Transverse colon (tissue), 4 donors: ENCODE measurements at regions not wholly inside any gene's neighbourhood (a gene's known extent, or its start where the extent isn't known, plus 50 kb on each side); places are given as distances from the start of the nearest gene placed in this dataset.
A peak's percentile ranks its signal among the peaks of the same experiment; 100 is the strongest.

Experiments used
- DNase-seq: peaks from one replicate; pipeline ENCODE4 v3.0.0-alpha.2; 2019
- H3K27ac ChIP-seq, 4 donors: fragments of 200-600 bp; sonication (generic); 2 replicates each; pipeline ENCODE4 v1.5.1; 2016 to 2018; ENCODE audit warnings: inconsistent platforms in 4 of 4
- H3K27me3 ChIP-seq: fragments of 200-600 bp; sonication (generic); 2 replicates; pipeline ENCODE4 v1.5.1; 2017; ENCODE audit warnings: inconsistent platforms
- H3K36me3 ChIP-seq, 4 donors: fragments of 200-600 bp; sonication (generic); 2 replicates each; pipeline ENCODE4 v1.5.1; 2017 to 2019; ENCODE audit warnings: inconsistent platforms in 4 of 4
- H3K4me1 ChIP-seq, 4 donors: fragments of 200-600 bp; sonication (generic); 2 replicates each; pipeline ENCODE4 v1.5.1; 2017 to 2020; ENCODE audit warnings: inconsistent platforms in 4 of 4
- H3K4me3 ChIP-seq, 4 donors: fragments of 200-600 bp; sonication (generic); 1 replicate in 1 of 4; 2 replicates in 3 of 4; pipeline versions ENCODE4 v1.5.1 to v1.6.1; 2017 to 2019; ENCODE audit warnings: inconsistent platforms in 4 of 4
- H3K9me3 ChIP-seq, 2 donors: fragments of 200-600 bp; sonication (generic); 2 replicates each; pipeline ENCODE4 v1.5.1; 2017 to 2019; ENCODE audit warnings: inconsistent platforms in 2 of 2
- CTCF ChIP-seq, 5 experiments: fragments of 200-600 bp in 3 of 5; fragments of 450-650 bp in 2 of 5; sonication (generic) in 3 of 5; IDR thresholded peaks; 1 replicate in 2 of 5; 2 replicates in 3 of 5; pipeline ENCODE4 v1.5.1; 2016 to 2017; ENCODE audit warnings: antibody characterized with exemption in 5 of 5, inconsistent platforms in 3 of 5, mild to moderate bottlenecking in 2 of 5, moderate library complexity in 1 of 5
- EP300 ChIP-seq: sonication (generic); formaldehyde crosslinking; IDR thresholded peaks from one replicate; pipeline ENCODE4 v1.6.1; 2017; ENCODE audit warnings: antibody characterized with exemption, low read depth
- POLR2A ChIP-seq: fragments of 450-650 bp; IDR thresholded peaks from one replicate; pipeline ENCODE4 v1.6.1; 2016; ENCODE audit warnings: antibody characterized with exemption, mild to moderate bottlenecking, moderate library complexity
- POLR2AphosphoS5 ChIP-seq, 3 donors: sonication (generic); formaldehyde crosslinking; IDR thresholded peaks; one replicate each; pipeline ENCODE4 v1.6.1; 2016; ENCODE audit warnings: antibody characterized with exemption in 3 of 3
- WGBS, 2 donors: methylation state at CpG; one replicate each; pipeline ENCODE4 v1.1.5; 2018; ENCODE audit warnings: low coverage in 1 of 2; 5-methylcytosine and 5-hydroxymethylcytosine counted together
- in situ Hi-C, 4 donors: fragments of 200-750 bp; cut with MboI; loops; one replicate each; pipeline versions ENCODE4 v1.15.0 to v1.15.1; 2017; ENCODE audit warnings: low sequenced_read_pairs in 3 of 4, low pct_ligation_motif_present in 1 of 4, low pct_unique_long_range_greater_than_20kb in 1 of 4
- intact Hi-C: fragments of 100-400 bp; cut with DNase I; formaldehyde crosslinking; loops from one replicate; pipeline ENCODE4 v1.15.1; 2023; ENCODE audit warnings: low total_unique reads

DNA sequence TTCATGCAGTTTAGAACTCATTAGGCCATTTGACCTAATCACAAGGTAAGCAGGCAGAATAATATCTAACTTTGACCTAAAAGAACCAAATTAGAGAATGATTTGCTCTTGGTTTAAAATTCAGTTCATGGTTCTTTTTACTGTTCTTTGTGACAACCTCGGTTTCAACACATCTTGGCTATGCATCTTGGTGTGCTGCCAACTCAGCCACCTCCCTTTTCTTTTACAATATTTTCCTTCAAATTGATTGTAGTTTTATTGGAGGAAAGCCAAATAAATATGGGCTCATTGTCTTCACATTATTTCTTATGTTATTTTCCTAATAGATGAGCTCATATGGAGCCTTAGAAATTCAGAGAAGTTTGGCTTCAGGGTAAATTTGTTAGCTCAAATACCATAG is 338.3 kb downstream of the SIPA1L2 start:
- Histone ChIP-seq H3K9me3 (no peaks in the 10 kb centered on the region), H3K4me1 (peaks cover 0 to 17% (median 10%) of the 10 kb centered on the region in 4 donors), H3K36me3 (no peaks in the 10 kb centered on the region), H3K27me3 (no peaks in the 10 kb centered on the region), H3K4me3 (no peak overlapping the region), H3K27ac (peak overlapping the region in 2 of 4 donors; percentile 4 to 39)
- DNase-seq: peak; percentile 68
- intact Hi-C loops: no loop called here
- TF ChIP-seq POLR2AphosphoS5 (IDR thresholded peaks at IDR 0.05): no peak
- 33 to 41% methylated on average over 1 of the region's 1 CpG for WGBS, 2 donors
- in situ Hi-C loops: no loop called here

- Histone ChIP-seq H3K27ac (peak overlapping the region in 2 of 4 donors; percentile 4 to 39), H3K27me3 (no peaks in the 10 kb centered on the region), H3K4me3 (no peak overlapping the region), H3K4me1 (peaks cover 0 to 17% (median 10%) of the 10 kb centered on the region in 4 donors), H3K9me3 (no peaks in the 10 kb centered on the region), H3K36me3 (no peaks in the 10 kb centered on the region)
- 43 to 58% methylated on average over 4 of the region's 4 CpGs for WGBS, 2 donors
- intact Hi-C loops: no loop called here
- TF ChIP-seq CTCF (IDR thresholded peaks at IDR 0.05): no peak
- TF ChIP-seq EP300: no peak
- no peak for TF ChIP-seq POLR2AphosphoS5 (IDR thresholded peaks at IDR 0.05)
- TF ChIP-seq POLR2A: no peak
- in situ Hi-C loops: no loop called here
- DNase-seq: no peak
These were observed 338.7 kb downstream of the SIPA1L2 start for GRCh38 chr1:232291261-232291660.

DNA sequence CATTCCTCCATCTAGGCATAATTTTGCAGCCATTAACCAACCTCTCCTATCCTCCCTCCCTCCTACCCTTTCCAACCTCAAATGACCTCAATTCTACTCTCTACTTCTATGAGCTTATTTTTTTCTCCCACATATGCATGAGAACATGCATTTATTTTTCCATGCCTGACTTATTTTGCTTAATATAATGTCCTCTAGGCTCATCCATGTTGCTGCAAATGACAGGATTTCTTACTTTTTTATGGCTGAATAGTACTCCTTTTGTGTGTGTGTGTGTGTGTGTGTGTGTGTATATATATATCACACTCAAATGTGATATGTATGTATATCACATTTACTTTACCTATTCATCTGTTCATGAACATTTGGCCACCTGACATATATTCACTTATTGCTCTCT is 339.4 kb downstream of the SIPA1L2 start:
- H3K4me1 ChIP-seq: peaks cover 0 to 17% (median 10%) of the 10 kb centered on the region in 4 donors
- H3K36me3 ChIP-seq: no peaks in the 10 kb centered on the region
- in situ Hi-C loops: no loop called here
- no peaks in the 10 kb centered on the region for H3K9me3 ChIP-seq
- intact Hi-C loops: no loop called here
- no peak for DNase-seq
- TF ChIP-seq POLR2AphosphoS5 (IDR thresholded peaks at IDR 0.05) (no peak), EP300 (no peak), POLR2A (no peak), CTCF (IDR thresholded peaks at IDR 0.05) (no peak)
- no peak overlapping the region for H3K27ac ChIP-seq
- H3K27me3 ChIP-seq: no peaks in the 10 kb centered on the region
- no peak overlapping the region for H3K4me3 ChIP-seq

DNA sequence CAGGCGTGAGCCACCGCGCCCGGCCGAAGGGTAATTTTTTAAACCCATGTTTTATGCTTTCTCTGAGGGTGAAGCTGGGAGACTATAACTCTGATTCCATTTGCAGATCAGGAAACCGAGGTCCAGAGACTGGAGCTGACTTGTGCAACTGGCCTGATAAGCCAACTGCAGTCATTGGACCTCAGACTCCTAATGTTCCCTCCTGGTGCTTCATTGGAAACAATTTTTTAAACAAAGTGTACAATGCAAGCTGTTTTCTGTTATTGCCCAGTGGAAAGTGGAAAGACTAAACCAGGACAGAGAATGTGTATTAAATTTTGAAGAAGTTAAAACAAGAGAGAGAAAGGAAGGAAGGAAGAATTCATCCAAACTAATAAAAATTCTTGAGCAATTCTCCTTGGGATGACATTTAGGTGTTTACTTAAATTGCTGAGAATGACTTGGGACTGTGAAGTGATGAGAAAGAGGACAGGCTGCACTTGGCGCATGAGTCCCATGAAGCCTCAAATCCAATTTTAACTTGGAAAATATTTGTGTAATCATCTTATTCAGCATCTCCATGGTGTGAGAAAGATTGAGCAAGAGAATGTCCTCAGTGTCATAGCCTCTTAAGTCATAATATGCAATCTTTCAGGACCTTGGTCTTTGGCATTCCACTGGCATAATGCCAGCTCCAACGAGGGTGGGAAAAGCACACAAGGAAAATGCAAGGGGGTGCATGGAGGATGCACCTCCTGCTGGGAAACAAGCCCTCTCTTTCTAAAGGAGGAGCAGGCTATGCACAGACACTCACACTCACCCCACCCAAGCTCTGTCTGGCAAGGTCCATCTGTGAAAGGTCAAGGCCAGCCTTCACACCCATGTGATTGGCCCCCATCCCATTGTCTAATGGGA is 342.0 kb downstream of the SIPA1L2 start:
- Histone ChIP-seq H3K4me3 (no peak overlapping the region), H3K27me3 (no peaks in the 10 kb centered on the region), H3K4me1 (peaks cover 0 to 17% (median 10%) of the 10 kb centered on the region in 4 donors), H3K27ac (peak overlapping the region in 1 of 4 donors; percentile 35), H3K36me3 (no peaks in the 10 kb centered on the region), H3K9me3 (no peaks in the 10 kb centered on the region)
- in situ Hi-C loops (no loop called here), intact Hi-C loops (no loop called here)
- peak; percentile 18 for DNase-seq
- 70 to 88% methylated on average over 1 to 8 of the region's 8 CpGs for WGBS, 2 donors
- peak in 2 of 3 donors; percentile 56 to 61 for TF ChIP-seq POLR2AphosphoS5 (IDR thresholded peaks at IDR 0.05)
- no peak for TF ChIP-seq CTCF (IDR thresholded peaks at IDR 0.05)
